ENCODE measurements at regions not wholly inside any gene's neighbourhood (a gene's known extent, or its start where the extent isn't known, plus 50 kb on each side); places are given as distances from the start of the nearest gene placed in this dataset.
A peak's percentile ranks its signal among the peaks of the same experiment; 100 is the strongest.
"Not testable (repeated sequence)": the region's sequence is repeated elsewhere in the genome, so short reads cannot be mapped to it uniquely, and the experiment has no call there.

- FAIRE-seq = peak; percentile 56
Observed at GRCh38 chr6:87755708-87756671, 54.0 kb upstream of the AKIRIN2 start.

DNA sequence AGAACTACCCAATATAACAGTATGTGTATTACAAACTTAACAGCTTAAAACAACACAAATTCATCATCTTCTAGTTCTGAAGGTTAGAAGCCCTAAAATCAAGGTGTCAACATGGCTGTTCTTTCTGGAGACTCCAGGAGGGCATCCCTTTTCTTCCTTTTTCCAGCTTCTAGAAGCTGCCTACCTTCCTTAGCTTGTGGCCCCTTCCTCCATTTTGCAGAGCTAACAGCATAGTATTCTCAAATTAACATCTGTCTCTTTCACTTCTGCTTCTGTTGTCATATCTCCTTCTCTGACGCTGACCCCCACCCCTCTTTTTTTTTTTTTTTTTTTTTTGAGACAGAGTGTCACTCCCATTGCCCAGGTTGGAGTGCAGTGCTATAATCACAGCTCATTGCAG lies 52.8 kb upstream of the AKIRIN2 start:
- no peak for FAIRE-seq

- FAIRE-seq = no peak
Observed at GRCh38 chr6:87753131-87753685, 51.2 kb upstream of the AKIRIN2 start.

DNA sequence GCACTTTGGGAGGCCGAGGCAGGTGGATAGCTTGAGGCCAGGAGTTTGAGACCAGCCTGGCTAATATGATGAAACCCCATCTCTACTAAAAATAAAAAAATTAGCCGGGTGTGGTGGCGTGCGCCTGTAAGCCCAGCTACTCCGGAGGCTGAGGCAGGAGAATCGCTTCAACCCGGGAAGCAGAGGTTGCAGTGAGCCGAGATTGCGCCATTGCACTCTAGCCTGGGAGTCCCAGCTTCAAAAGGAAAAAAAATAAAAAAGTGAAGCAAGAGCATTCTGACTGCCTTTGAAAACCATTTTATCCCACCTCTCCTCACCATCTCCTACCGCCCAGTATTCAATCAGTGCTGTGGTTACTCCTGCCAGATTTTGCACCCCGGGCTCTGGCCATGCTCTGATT lies 50.5 kb upstream of the AKIRIN2 start:
- not testable (repeated sequence) for FAIRE-seq
